H9 (cell line): ENCODE measurements at regions not wholly inside any gene's neighbourhood (a gene's known extent, or its start where the extent isn't known, plus 50 kb on each side); places are given as distances from the start of the nearest gene placed in this dataset.

Experiments
- DNase-seq: peaks from one replicate; pipeline ENCODE4 v3.0.0-alpha.2; 2017
- H2AFZ ChIP-seq: one replicate; pipeline ENCODE4 v1.6.1; 2013; ENCODE audit warnings: mild to moderate bottlenecking, low read length, control low read depth, moderate library complexity
- H2AK5ac ChIP-seq: 2 replicates; pipeline ENCODE4 v1.6.1; 2013; ENCODE audit warnings: low read length, control low read depth, mixed read lengths; ENCODE audit not compliant: insufficient read length
- H2BK120ac ChIP-seq: one replicate; pipeline ENCODE4 v1.6.1; 2013; ENCODE audit warnings: low read depth, mild to moderate bottlenecking, low read length, control low read depth, inconsistent platforms; ENCODE audit not compliant: poor library complexity, severe bottlenecking
- H2BK12ac ChIP-seq: 2 replicates; pipeline ENCODE4 v1.6.1; 2013; ENCODE audit warnings: low read length, control low read depth, mixed read lengths, low read depth; ENCODE audit not compliant: insufficient read length
- H2BK15ac ChIP-seq: 2 replicates; pipeline ENCODE4 v1.6.1; 2013; ENCODE audit warnings: low read depth, low read length, control low read depth
- H2BK20ac ChIP-seq: one replicate; pipeline ENCODE4 v1.6.1; 2013; ENCODE audit warnings: low read depth, mild to moderate bottlenecking, low read length, control low read depth, inconsistent platforms; ENCODE audit not compliant: poor library complexity, severe bottlenecking
- H2BK5ac ChIP-seq: 2 replicates; pipeline ENCODE4 v1.6.1; 2013; ENCODE audit warnings: low read length, control low read depth, mixed read lengths; ENCODE audit not compliant: insufficient read length
- H3K14ac ChIP-seq: 2 replicates; pipeline ENCODE4 v1.6.1; 2013; ENCODE audit warnings: low read length, control low read depth; ENCODE audit not compliant: insufficient read depth
- H3K18ac ChIP-seq: 2 replicates; pipeline ENCODE4 v1.6.1; 2013; ENCODE audit warnings: low read depth, mild to moderate bottlenecking, mixed read lengths, low read length, control low read depth; ENCODE audit not compliant: insufficient read length
- H3K23ac ChIP-seq: 2 replicates; pipeline ENCODE4 v1.6.1; 2013; ENCODE audit warnings: low read length, control low read depth, mixed read lengths, low read depth; ENCODE audit not compliant: insufficient read length
- H3K23me2 ChIP-seq: 2 replicates; pipeline ENCODE4 v1.6.1; 2013; ENCODE audit warnings: low read depth, mild to moderate bottlenecking, mixed read lengths, low read length, control low read depth; ENCODE audit not compliant: insufficient read length, poor library complexity, severe bottlenecking
- H3K27ac ChIP-seq: 2 replicates; pipeline ENCODE4 v1.5.1; 2013; ENCODE audit warnings: low read length, control low read depth, mixed read lengths, low read depth; ENCODE audit not compliant: insufficient read length
- H3K27me3 ChIP-seq: 2 replicates; pipeline ENCODE4 v1.6.1; 2013; ENCODE audit warnings: low read length, control low read depth, inconsistent platforms; ENCODE audit not compliant: insufficient read depth
- H3K4ac ChIP-seq: 2 replicates; pipeline ENCODE4 v1.6.1; 2013; ENCODE audit warnings: low read depth, mild to moderate bottlenecking, control low read depth, inconsistent platforms, low read length, moderate library complexity
- H3K4me1 ChIP-seq: 2 replicates; pipeline ENCODE4 v1.6.1; 2013; ENCODE audit warnings: low read length, control low read depth, inconsistent platforms; ENCODE audit not compliant: insufficient read depth
- H3K4me2 ChIP-seq: 2 replicates; pipeline ENCODE4 v1.6.1; 2013; ENCODE audit warnings: low read length, control low read depth, mixed read lengths; ENCODE audit not compliant: insufficient read length, insufficient read depth
- H3K56ac ChIP-seq: 2 replicates; pipeline ENCODE4 v1.6.1; 2013; ENCODE audit warnings: low read depth, mild to moderate bottlenecking, mixed read lengths, low read length, control low read depth; ENCODE audit not compliant: insufficient read length
- H3K79me1 ChIP-seq: 2 replicates; pipeline ENCODE4 v1.6.1; 2013; ENCODE audit warnings: low read depth, mild to moderate bottlenecking, moderate library complexity, low read length, control low read depth, inconsistent platforms; ENCODE audit not compliant: insufficient read depth, poor library complexity, severe bottlenecking
- H3K79me2 ChIP-seq: 2 replicates; pipeline ENCODE4 v1.6.1; 2013; ENCODE audit warnings: low read length, control low read depth, inconsistent platforms; ENCODE audit not compliant: insufficient read depth
- H3K9ac ChIP-seq: 2 replicates; pipeline ENCODE4 v1.6.1; 2013; ENCODE audit warnings: low read length, control low read depth, mixed read lengths; ENCODE audit not compliant: insufficient read length; ENCODE audit errors: extremely low read depth
- H3K9me3 ChIP-seq: one replicate; pipeline ENCODE4 v1.6.1; 2013; ENCODE audit warnings: low read depth, low read length, inconsistent platforms; ENCODE audit not compliant: control insufficient read depth
- H3T11ph ChIP-seq: one replicate; pipeline ENCODE4 v1.6.1; 2013; ENCODE audit warnings: mild to moderate bottlenecking, low read length, control low read depth, inconsistent platforms
- H4K20me1 ChIP-seq: one replicate; pipeline ENCODE4 v1.6.1; 2013; ENCODE audit not compliant: control insufficient read depth, insufficient read length, insufficient read depth
- H4K5ac ChIP-seq: 2 replicates; pipeline ENCODE4 v1.6.1; 2013; ENCODE audit warnings: low read depth, mild to moderate bottlenecking, mixed read lengths, low read length, control low read depth; ENCODE audit not compliant: insufficient read length
- H4K8ac ChIP-seq: replicated peaks from 2 replicates; pipeline ENCODE4 v1.6.1; 2013; ENCODE audit warnings: low read length, control low read depth, mixed read lengths, low read depth; ENCODE audit not compliant: insufficient read length
- H4K91ac ChIP-seq: 2 replicates; pipeline ENCODE4 v1.6.1; 2013; ENCODE audit warnings: low read depth, mild to moderate bottlenecking, moderate library complexity, mixed read lengths, low read length, control low read depth; ENCODE audit not compliant: insufficient read length
- H3K27ac Mint-ChIP-seq, 3 experiments: 2 replicates in 2 of 3; 3 replicates in 1 of 3; pipeline ENCODE4 v1.8.0; 2020 to 2021; ENCODE audit warnings: mixed read lengths in 3 of 3, mild to moderate bottlenecking in 1 of 3, moderate library complexity in 1 of 3
- H3K27me3 Mint-ChIP-seq: 2 replicates; pipeline ENCODE4 v1.8.0; 2021; ENCODE audit warnings: low read depth, mild to moderate bottlenecking, moderate library complexity, mixed read lengths
- H3K36me3 Mint-ChIP-seq, 3 experiments: 2 replicates in 2 of 3; 3 replicates in 1 of 3; pipeline ENCODE4 v1.8.0; 2020 to 2021; ENCODE audit warnings: low read depth in 3 of 3, mixed read lengths in 3 of 3; ENCODE audit not compliant: insufficient read depth in 1 of 3
- H3K4me1 Mint-ChIP-seq, 2 experiments: 2 replicates each; pipeline ENCODE4 v1.8.0; 2020; ENCODE audit warnings: mixed read lengths in 2 of 2
- H3K4me3 Mint-ChIP-seq, 2 experiments: 2 replicates in 1 of 2; 3 replicates in 1 of 2; pipeline ENCODE4 v1.8.0; 2020 to 2021; ENCODE audit warnings: mild to moderate bottlenecking in 2 of 2, mixed read lengths in 2 of 2, moderate library complexity in 1 of 2
- H3K9me3 Mint-ChIP-seq, 2 experiments: 2 replicates in 1 of 2; 3 replicates in 1 of 2; pipeline ENCODE4 v1.8.0; 2020; ENCODE audit warnings: mild to moderate bottlenecking in 2 of 2, mixed read lengths in 2 of 2, moderate library complexity in 1 of 2
- WGBS: extraction: QIAGEN DNeasy Blood & Tissue Kit; methylation state at CpG from one replicate; pipeline ENCODE4 v1.1.7; 2013; ENCODE audit warnings: missing lambda C conversion rate, low lambda C conversion rate, mixed read lengths; ENCODE audit not compliant: insufficient read length; ENCODE audit errors: extremely low coverage; 5-methylcytosine and 5-hydroxymethylcytosine counted together
- TF ChIP-seq, protein P1 (sequence below): fragments of 200-600 bp; sonication (generic); conservative IDR thresholded peaks from 3 replicates; pipeline ENCODE4 v1.8.0; 2021; ENCODE audit warnings: antibody characterized with exemption, mild to moderate bottlenecking

GRCh38 chr19:31980796-31981195 is 364.6 kb upstream of the ZNF507 start:
- Histone ChIP-seq H2BK5ac (no peak overlapping the region), H3K27me3 (no peaks in the 10 kb centered on the region), H3K23ac (no peak overlapping the region), H3K18ac (no peak overlapping the region), H3K27ac (no peak overlapping the region), H3K14ac (no peak overlapping the region), H2BK12ac (no peak overlapping the region), H3K4me2 (no peak overlapping the region), H3K4ac (no peak overlapping the region), H4K5ac (no peak overlapping the region), H3K79me1 (no peaks in the 10 kb centered on the region), H4K20me1 (no peaks in the 10 kb centered on the region), H3K56ac (no peak overlapping the region), H3K4me1 (no peaks in the 10 kb centered on the region), H2AFZ (no peak overlapping the region), H3K9me3 (peaks cover 4% of the 10 kb centered on the region), H2BK120ac (no peak overlapping the region), H2BK15ac (no peak overlapping the region), H2AK5ac (no peak overlapping the region), H4K91ac (no peak overlapping the region), H2BK20ac (no peak overlapping the region), H3K9ac (no peak overlapping the region), H3T11ph (no peak overlapping the region), H4K8ac (no peak overlapping the region), H3K23me2 (no peaks in the 10 kb centered on the region), H3K79me2 (no peaks in the 10 kb centered on the region)
- TF ChIP-seq, protein P1, sequence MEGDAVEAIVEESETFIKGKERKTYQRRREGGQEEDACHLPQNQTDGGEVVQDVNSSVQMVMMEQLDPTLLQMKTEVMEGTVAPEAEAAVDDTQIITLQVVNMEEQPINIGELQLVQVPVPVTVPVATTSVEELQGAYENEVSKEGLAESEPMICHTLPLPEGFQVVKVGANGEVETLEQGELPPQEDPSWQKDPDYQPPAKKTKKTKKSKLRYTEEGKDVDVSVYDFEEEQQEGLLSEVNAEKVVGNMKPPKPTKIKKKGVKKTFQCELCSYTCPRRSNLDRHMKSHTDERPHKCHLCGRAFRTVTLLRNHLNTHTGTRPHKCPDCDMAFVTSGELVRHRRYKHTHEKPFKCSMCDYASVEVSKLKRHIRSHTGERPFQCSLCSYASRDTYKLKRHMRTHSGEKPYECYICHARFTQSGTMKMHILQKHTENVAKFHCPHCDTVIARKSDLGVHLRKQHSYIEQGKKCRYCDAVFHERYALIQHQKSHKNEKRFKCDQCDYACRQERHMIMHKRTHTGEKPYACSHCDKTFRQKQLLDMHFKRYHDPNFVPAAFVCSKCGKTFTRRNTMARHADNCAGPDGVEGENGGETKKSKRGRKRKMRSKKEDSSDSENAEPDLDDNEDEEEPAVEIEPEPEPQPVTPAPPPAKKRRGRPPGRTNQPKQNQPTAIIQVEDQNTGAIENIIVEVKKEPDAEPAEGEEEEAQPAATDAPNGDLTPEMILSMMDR: no peak
- Mint-ChIP-seq H3K4me1 (0 out of 4 replicates have a peak, but pooled peaks cover 0 to 2% of the 10 kb centered on the region in 2 experiments), H3K27ac (no peak overlapping the region), H3K9me3 (peaks cover 8 to 9% of the 10 kb centered on the region in 2 experiments; a peak in 4 of 5 replicates), H3K36me3 (peaks cover 2 to 6% (median 5%) of the 10 kb centered on the region in 3 experiments; a peak in 3 of 7 replicates), H3K4me3 (no peak overlapping the region), H3K27me3 (no peaks in the 10 kb centered on the region; the same call in 1 of the 2 replicates)
- DNase-seq: no peak
- WGBS: no CpG with 5 or more reads among the region's 5 CpGs
